Loucy (cell line): ENCODE measurements at regions not wholly inside any gene's neighbourhood (a gene's known extent, or its start where the extent isn't known, plus 50 kb on each side); places are given as distances from the start of the nearest gene placed in this dataset.

Source experiments
- CTCF ChIP-seq: fragments of 200-600 bp; sonication (generic); conservative IDR thresholded peaks from 2 replicates; pipeline ENCODE4 v1.5.1; 2014; ENCODE audit warnings: mild to moderate bottlenecking, antibody characterized with exemption, low read length
- EZH2phosphoT487 ChIP-seq: fragments of 200-600 bp; IDR thresholded peaks from 2 replicates; pipeline ENCODE4 v1.6.1; 2018; ENCODE audit warnings: antibody characterized with exemption, mild to moderate bottlenecking, moderate library complexity, borderline replicate concordance

DNA sequence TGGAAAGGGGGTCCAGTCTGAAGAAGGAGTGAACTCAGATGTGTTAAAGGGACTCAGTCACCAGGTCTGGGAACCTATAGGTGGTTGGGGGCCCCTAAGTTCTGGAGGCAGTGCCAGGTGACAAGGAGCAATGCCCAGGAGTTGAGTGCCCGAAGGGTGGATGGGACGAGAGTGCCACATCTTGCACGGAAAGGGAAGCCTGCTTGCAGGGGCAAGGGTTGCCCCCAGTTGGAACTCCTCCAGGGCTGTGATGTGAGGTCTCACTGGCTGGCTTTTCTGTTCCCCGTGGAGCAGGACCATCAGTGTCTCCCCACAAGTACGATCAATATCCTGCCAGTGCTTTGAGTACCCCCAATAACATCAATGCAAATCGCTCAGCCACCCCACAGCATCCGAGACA, 107.3 kb downstream of the TOMM20 start:
- TF ChIP-seq CTCF (no peak), EZH2phosphoT487 (no peak)
